ENCODE measurements at regions not wholly inside any gene's neighbourhood (a gene's known extent, or its start where the extent isn't known, plus 50 kb on each side); places are given as distances from the start of the nearest gene placed in this dataset.
"Not testable (repeated sequence)": the region's sequence is repeated elsewhere in the genome, so short reads cannot be mapped to it uniquely, and the experiment has no call there.

DNA sequence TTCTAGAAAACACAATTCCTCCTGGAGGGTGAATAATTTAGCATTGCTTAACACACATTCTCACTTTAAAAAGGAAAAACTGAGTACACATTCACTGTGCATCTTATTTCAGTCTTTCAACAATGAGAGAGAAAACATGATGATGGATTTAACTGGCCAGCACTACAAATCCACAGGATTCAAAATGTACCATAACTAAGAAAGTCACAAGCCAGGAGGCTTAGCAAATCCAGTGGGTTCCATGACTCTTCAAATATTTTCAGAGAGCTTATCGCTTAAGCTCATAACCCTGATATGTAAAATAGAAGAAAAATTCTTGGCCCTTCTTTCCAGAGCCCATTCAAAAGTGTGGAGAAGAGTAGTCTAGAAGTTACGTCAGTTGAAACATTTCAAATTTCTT lies 820.3 kb downstream of the LTN1 start:
- no peaks in the 10 kb centered on the region for H3K36me3 ChIP-seq (ENCODE audit: low read length)
- no peaks in the 10 kb centered on the region for H3K79me2 ChIP-seq (ENCODE audit: insufficient read depth, low read length)
- no peaks in the 10 kb centered on the region for H3K9me2 ChIP-seq (replicated peaks; ENCODE audit: insufficient read depth, low read length)
- H3K27me3 ChIP-seq (ENCODE audit: low read length): no peaks in the 10 kb centered on the region
- no peak overlapping the region for H3K9ac ChIP-seq (ENCODE audit: low read length)
- H2AFZ ChIP-seq (ENCODE audit: low read depth, low read length, severe bottlenecking): no peak overlapping the region
- H3K4me3 ChIP-seq (ENCODE audit: insufficient read depth, low read length, poor library complexity, severe bottlenecking): no peak overlapping the region
- no peaks in the 10 kb centered on the region for H4K20me1 ChIP-seq (ENCODE audit: low read depth, low read length)
- TF ChIP-seq EZH2phosphoT487 (conservative IDR thresholded peaks at IDR 0.05; ENCODE audit: low read length): no peak
- TF ChIP-seq, protein P1, sequence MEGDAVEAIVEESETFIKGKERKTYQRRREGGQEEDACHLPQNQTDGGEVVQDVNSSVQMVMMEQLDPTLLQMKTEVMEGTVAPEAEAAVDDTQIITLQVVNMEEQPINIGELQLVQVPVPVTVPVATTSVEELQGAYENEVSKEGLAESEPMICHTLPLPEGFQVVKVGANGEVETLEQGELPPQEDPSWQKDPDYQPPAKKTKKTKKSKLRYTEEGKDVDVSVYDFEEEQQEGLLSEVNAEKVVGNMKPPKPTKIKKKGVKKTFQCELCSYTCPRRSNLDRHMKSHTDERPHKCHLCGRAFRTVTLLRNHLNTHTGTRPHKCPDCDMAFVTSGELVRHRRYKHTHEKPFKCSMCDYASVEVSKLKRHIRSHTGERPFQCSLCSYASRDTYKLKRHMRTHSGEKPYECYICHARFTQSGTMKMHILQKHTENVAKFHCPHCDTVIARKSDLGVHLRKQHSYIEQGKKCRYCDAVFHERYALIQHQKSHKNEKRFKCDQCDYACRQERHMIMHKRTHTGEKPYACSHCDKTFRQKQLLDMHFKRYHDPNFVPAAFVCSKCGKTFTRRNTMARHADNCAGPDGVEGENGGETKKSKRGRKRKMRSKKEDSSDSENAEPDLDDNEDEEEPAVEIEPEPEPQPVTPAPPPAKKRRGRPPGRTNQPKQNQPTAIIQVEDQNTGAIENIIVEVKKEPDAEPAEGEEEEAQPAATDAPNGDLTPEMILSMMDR (IDR thresholded peaks at IDR 0.05; ENCODE audit: insufficient read depth, low read length, poor library complexity, severe bottlenecking): no peak
- H3K27ac ChIP-seq (ENCODE audit: low read depth, low read length): no peak overlapping the region
- H3K4me2 ChIP-seq (ENCODE audit: low read depth, low read length, poor library complexity, severe bottlenecking): no peak overlapping the region
- H3F3A ChIP-seq (ENCODE audit: insufficient read depth): no peaks in the 10 kb centered on the region
- no peaks in the 10 kb centered on the region for H3K9me3 ChIP-seq (ENCODE audit: insufficient read depth, low read length)

DNA sequence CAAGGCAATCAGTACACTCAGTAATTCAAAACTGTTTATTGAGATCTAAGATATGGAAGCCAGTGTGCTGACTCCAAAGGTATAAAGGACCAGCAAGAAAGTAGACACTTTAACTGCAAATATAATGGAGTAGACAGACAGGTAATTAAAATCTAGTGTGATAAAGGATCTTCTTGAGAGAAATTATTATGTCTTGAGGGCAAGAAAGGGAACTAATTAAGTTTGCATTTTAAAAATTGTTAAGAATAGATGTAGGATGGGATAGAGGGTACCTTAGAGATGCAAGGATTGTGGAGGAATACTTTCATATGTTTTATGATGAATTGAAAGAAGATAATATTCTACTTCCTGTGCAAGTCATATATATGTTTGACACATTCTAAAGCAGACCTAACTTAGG lies 825.3 kb downstream of the LTN1 start:
- H3K36me3 ChIP-seq (ENCODE audit: low read length): no peaks in the 10 kb centered on the region
- no peaks in the 10 kb centered on the region for H3F3A ChIP-seq (ENCODE audit: insufficient read depth)
- no peaks in the 10 kb centered on the region for H3K27me3 ChIP-seq (ENCODE audit: low read length)
- TF ChIP-seq, protein P1 (IDR thresholded peaks at IDR 0.05; ENCODE audit: insufficient read depth, low read length, poor library complexity, severe bottlenecking): no peak
- no peak overlapping the region for H3K27ac ChIP-seq (ENCODE audit: low read depth, low read length)
- H3K9me3 ChIP-seq (ENCODE audit: insufficient read depth, low read length): no peaks in the 10 kb centered on the region
- no peak overlapping the region for H3K4me3 ChIP-seq (ENCODE audit: insufficient read depth, low read length, poor library complexity, severe bottlenecking)
- no peaks in the 10 kb centered on the region for H4K20me1 ChIP-seq (ENCODE audit: low read depth, low read length)
- no peak overlapping the region for H2AFZ ChIP-seq (ENCODE audit: low read depth, low read length, severe bottlenecking)
- no peak overlapping the region for H3K4me2 ChIP-seq (ENCODE audit: low read depth, low read length, poor library complexity, severe bottlenecking)
- H3K9ac ChIP-seq (ENCODE audit: low read length): no peak overlapping the region
- H3K79me2 ChIP-seq (ENCODE audit: insufficient read depth, low read length): no peaks in the 10 kb centered on the region
- H3K9me2 ChIP-seq (replicated peaks; ENCODE audit: insufficient read depth, low read length): no peaks in the 10 kb centered on the region

DNA sequence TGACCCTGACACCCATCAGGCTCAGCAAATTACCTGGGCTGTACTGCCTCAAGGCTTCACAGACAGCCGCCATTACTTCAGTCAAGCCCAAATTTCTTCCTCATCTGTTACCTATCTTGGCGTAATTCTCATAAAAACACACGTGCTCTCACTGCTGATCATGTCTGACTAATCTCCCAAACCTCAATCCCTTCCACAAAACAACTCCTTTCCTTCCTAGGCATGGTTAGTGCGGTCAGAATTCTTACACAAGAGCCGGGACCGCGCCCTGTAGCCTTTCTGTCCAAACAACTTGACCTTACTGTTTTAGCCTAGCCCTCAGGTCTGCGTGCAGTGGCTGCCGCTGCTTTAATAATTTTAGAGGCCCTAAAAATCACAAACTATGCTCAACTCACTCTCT lies 828.2 kb downstream of the LTN1 start:
- not testable (repeated sequence) for H3K4me2 ChIP-seq (ENCODE audit: low read depth, low read length, poor library complexity, severe bottlenecking); H3K27ac ChIP-seq (ENCODE audit: low read depth, low read length); H3K9me3 ChIP-seq (ENCODE audit: insufficient read depth, low read length); H3F3A ChIP-seq (ENCODE audit: insufficient read depth); H3K36me3 ChIP-seq (ENCODE audit: low read length); H4K20me1 ChIP-seq (ENCODE audit: low read depth, low read length); H3K4me3 ChIP-seq (ENCODE audit: insufficient read depth, low read length, poor library complexity, severe bottlenecking); H2AFZ ChIP-seq (ENCODE audit: low read depth, low read length, severe bottlenecking); H3K9ac ChIP-seq (ENCODE audit: low read length); H3K27me3 ChIP-seq (ENCODE audit: low read length); H3K79me2 ChIP-seq (ENCODE audit: insufficient read depth, low read length); H3K9me2 ChIP-seq (replicated peaks; ENCODE audit: insufficient read depth, low read length)

DNA sequence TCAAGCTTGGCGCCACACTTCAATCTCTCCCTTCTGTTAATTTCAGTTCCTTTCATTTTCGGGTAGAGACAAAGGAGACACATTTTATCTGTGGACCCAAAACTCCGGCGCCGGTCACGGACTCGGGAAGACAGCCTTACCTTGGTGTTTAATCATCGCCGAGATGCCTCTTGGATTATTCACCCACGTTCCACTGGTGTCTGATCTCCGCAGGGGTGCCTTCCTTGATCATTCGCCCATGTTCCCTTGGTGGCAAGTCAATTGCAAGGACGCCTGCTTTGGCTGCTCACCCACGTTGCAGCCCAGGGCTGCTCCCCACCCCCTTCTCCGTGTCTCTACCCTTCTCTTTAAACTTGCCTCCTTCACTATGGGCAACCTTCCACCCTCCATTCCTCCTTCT lies 830.6 kb downstream of the LTN1 start:
- not testable (repeated sequence) for H3K9me2 ChIP-seq (replicated peaks; ENCODE audit: insufficient read depth, low read length); H4K20me1 ChIP-seq (ENCODE audit: low read depth, low read length); H3K79me2 ChIP-seq (ENCODE audit: insufficient read depth, low read length); H3K9me3 ChIP-seq (ENCODE audit: insufficient read depth, low read length); H2AFZ ChIP-seq (ENCODE audit: low read depth, low read length, severe bottlenecking); H3K27ac ChIP-seq (ENCODE audit: low read depth, low read length); H3K36me3 ChIP-seq (ENCODE audit: low read length); H3K27me3 ChIP-seq (ENCODE audit: low read length); H3K4me2 ChIP-seq (ENCODE audit: low read depth, low read length, poor library complexity, severe bottlenecking); H3F3A ChIP-seq (ENCODE audit: insufficient read depth); H3K9ac ChIP-seq (ENCODE audit: low read length); H3K4me3 ChIP-seq (ENCODE audit: insufficient read depth, low read length, poor library complexity, severe bottlenecking)
